HG03066 (cell line): ENCODE measurements at regions not wholly inside any gene's neighbourhood (a gene's known extent, or its start where the extent isn't known, plus 50 kb on each side); places are given as distances from the start of the nearest gene placed in this dataset.
"Not testable (repeated sequence)": the region's sequence is repeated elsewhere in the genome, so short reads cannot be mapped to it uniquely, and the experiment has no call there.

Experiments used
- ATAC-seq: cut with Tn5 transposase; IDR thresholded peaks from one replicate; pipeline ENCODE4 v1.9.1; 2021; ENCODE audit warnings: low read depth; ENCODE audit not compliant: unreplicated experiment

- no peak for ATAC-seq
These were observed 416.8 kb upstream of the NAALADL2 start for GRCh38 chr3:174442302-174442682.

DNA sequence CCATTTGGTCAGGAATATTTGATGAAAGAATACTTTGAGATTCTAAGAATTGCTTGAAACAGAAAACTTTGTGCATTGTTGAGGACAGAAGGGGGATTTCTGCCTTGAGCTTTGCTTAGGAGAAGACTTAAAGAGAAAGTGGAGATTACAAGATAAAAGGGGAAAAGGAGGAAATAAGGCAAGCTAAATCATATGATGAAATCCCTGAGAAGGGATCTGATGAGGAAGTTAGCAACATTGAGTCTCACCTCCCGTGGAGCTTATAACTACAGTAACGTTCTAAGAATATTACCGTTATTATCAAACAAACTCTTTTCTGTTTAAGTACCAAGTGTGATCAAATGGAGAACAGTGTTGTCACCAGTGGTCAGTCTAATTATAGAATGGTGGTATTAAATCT lies 414.7 kb upstream of the NAALADL2 start:
- no peak for ATAC-seq

- no peak for ATAC-seq
These were observed 401.4 kb upstream of the NAALADL2 start for GRCh38 chr3:174457758-174458157.

DNA sequence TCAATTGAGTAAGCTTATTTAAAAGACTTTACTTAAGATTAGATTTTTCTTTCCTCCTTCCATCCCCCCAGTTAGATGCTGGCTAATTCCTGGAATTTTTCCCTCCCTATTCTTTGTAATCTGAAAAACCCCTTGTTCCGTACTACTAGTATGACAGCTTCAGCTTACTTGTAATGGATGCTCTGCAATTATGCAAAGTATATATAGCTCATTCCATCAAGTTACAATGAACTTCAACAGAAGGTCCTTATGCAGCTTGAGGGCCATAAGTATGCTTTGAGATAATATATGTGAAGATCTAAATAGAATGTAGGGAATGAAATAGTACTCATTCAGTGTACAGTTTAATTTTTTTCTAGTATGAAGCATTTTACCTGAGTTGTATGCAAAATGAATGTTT lies 398.3 kb upstream of the NAALADL2 start:
- ATAC-seq, result no peak

- ATAC-seq, result no peak
These were observed 396.2 kb upstream of the NAALADL2 start for GRCh38 chr3:174462916-174463315.

- no peak for ATAC-seq
These were observed 394.0 kb upstream of the NAALADL2 start for GRCh38 chr3:174465177-174465576.

GRCh38 chr3:174466471-174467054 lies 392.6 kb upstream of the NAALADL2 start:
- no peak for ATAC-seq

DNA sequence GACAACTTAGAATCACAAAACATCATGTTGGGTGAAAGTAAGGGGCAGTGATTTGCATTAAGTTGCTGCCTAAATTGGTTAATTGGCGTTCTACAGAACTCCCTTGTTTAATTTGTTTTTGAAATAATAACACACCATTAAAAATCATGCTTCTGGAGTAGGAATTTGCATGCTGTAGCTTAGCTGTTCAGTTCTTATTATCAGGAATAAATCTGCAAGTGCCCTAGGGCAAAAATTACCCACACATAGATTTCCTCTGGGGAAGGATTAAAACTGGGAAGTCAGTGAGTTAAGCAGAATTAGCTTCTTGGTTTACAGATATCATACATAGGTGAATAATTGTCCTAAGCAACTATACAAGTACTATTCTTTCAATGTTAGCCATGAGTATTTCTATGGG lies 381.6 kb upstream of the NAALADL2 start:
- ATAC-seq, result no peak

DNA sequence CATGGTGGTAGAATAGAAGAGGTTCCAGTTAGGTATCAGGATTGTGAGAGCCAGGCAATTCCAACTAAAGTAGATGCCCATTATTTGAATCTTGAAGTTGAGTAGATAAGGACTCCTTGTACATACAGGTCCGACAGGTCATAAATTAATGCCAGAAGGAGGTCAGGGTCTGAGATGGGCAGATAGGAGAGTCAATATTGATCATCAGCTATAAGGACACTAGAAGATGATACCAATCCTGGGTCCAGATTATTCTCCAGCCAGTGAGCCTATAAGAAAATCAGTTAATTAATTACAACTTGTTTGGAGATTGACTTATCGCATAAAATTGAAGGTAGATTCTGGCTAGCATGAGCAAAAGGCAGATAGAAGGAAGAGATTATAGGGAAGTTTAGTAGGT lies 378.4 kb upstream of the NAALADL2 start:
- ATAC-seq, result no peak

GRCh38 chr3:174482541-174482940 lies 376.6 kb upstream of the NAALADL2 start:
- ATAC-seq, result no peak

- ATAC-seq, result no peak
These were observed 375.9 kb upstream of the NAALADL2 start for GRCh38 chr3:174483254-174483653.

- ATAC-seq, result not testable (repeated sequence)
These were observed 375.3 kb upstream of the NAALADL2 start for GRCh38 chr3:174483856-174484255.

- no peak for ATAC-seq
These were observed 370.6 kb upstream of the NAALADL2 start for GRCh38 chr3:174488527-174488926.

DNA sequence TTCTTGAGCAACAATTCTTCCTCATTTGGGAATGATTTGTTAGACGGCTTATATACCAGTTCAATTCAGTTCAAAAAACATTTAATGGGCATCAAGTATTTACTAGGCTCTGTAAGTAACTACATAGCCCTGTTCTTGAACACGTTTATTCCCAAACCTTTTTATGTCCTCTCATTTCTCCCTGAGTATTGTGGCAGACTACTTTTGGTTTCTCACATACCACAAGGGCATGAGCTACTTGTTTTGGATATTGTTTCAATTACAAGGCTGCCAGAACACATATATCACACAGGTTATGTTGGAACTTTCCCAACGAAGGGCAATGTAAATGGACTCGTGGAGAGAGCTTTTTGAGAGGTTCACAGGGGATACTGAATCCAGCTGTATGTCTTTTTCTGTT lies 363.8 kb upstream of the NAALADL2 start:
- no peak for ATAC-seq

- ATAC-seq, result no peak
These were observed 363.2 kb upstream of the NAALADL2 start for GRCh38 chr3:174495928-174496327.

DNA sequence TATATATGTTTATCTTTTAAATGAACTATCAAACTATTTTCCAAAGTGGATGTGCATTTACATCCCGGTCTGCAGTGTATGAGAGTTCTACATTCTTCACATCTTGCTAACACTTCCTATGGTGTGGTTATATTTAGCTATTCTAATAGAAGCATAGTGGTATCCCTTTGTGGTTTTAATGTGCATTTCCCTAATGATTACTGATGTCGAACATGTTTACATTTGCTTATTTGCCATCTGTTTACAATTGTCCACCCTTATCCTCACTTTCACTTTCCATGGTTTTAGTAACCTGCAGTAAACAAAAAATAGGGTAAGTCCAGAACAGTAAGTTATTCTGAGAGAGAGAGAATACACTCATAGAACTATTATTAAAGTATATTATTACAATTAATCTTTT lies 360.5 kb upstream of the NAALADL2 start:
- no peak for ATAC-seq

DNA sequence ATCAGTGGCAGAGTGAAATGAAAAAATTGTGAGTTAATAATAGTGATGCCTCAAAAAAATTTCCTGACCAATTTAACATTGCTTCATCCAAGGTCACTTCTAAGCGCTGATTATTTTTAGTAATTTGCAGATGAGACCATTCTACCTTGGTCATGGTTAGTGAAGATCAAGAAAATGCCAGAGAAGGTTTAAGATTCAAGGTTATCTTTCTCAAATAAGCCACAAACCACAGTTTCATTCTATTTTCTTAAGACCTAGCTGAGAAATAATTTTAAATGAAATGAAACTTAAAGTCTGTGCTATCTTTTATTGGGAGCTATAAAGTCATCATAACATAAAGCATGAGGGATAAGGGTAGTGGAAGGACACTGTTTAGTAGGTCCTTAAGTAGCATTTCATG lies 353.9 kb upstream of the NAALADL2 start:
- ATAC-seq, result no peak

DNA sequence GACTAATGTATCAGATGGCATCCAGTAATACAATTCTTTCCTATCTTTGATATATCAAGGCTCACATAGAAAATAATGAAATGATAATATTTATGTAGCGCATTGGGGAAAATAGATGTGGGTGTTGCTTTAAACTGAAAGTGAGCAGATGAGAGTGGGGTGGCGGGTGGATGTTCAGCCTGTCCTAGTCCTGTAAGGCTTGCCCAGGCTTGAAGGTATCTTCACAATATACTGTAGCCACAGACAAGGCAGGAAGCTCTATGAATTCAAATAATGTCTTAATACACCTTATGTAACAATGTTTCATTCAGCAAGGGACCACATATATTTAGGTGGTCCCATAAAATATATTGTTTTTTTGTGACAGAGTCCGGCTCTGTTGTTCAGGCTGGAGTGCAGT lies 334.9 kb upstream of the NAALADL2 start:
- ATAC-seq, result no peak

DNA sequence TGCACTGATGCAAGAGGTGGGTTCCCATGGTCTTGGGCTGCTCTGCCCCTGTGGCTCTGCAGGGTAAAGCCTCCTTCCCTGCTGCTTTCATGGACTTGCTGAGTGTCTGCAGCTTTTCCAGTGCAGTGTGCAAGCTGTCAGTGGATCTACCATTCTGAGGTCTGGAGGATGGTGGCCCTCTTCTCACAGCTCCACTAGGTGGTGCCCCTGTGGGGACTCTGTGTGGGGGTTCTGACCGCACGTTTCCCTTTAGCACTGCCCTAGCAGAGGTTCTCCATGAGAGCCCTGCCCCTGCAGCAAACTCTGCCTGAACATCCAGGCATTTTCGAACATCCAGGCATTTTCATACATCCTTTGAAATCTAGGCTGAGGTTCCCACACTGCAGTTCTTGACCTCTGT lies 329.8 kb upstream of the NAALADL2 start:
- ATAC-seq, result no peak

GRCh38 chr3:174531262-174531982 lies 327.7 kb upstream of the NAALADL2 start:
- no peak for ATAC-seq

- ATAC-seq, result no peak
These were observed 326.9 kb upstream of the NAALADL2 start for GRCh38 chr3:174532216-174532615.

- ATAC-seq, result no peak
These were observed 326.4 kb upstream of the NAALADL2 start for GRCh38 chr3:174532776-174533175.

DNA sequence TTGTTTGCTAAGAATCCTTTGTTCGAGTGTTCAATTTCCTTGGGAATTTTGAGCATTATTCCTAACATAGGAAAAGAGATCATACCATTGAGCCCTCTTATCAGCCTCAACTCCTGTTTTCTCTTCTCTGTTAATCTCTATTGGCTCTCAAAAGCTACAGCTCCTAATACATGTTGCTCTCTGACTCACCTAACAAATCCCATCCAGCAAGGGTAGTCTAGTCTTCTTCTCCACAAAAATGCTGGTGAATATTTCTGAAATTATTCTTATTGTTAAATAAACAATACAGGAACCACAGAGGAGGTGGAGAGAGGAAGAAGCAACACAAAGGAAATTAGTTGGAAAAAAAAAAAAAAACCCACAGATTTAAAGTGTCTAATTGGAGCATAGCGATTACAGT lies 325.8 kb upstream of the NAALADL2 start:
- ATAC-seq, result no peak
